Activated naive CD4-positive, alpha-beta T cell treated with anti-CD3 and anti-CD28 coated beads for 36 hours (primary cell): ENCODE measurements at regions not wholly inside any gene's neighbourhood (a gene's known extent, or its start where the extent isn't known, plus 50 kb on each side); places are given as distances from the start of the nearest gene placed in this dataset.
"Not testable (repeated sequence)": the region's sequence is repeated elsewhere in the genome, so short reads cannot be mapped to it uniquely, and the experiment has no call there.

ENCODE experiments used
- CTCF ChIA-PET: fragments of 350-600 bp; sonication (Branson Sonifier 250); formaldehyde crosslinking; loops from one replicate; lab custom pipeline; 2021; ENCODE audit warnings: antibody characterized with exemption; lab: Charles Lee
- DNase-seq: peaks from one replicate; pipeline ENCODE4 v3.0.0-alpha.2; 2020
- H3K27ac Mint-ChIP-seq: one replicate; pipeline ENCODE4 v1.8.0; 2021; ENCODE audit warnings: mild to moderate bottlenecking, mixed read lengths
- H3K27me3 Mint-ChIP-seq: one replicate; pipeline ENCODE4 v1.8.0; 2021; ENCODE audit warnings: low read depth, mixed read lengths
- H3K36me3 Mint-ChIP-seq: one replicate; pipeline ENCODE4 v1.8.0; 2021; ENCODE audit warnings: low read depth, mixed read lengths
- H3K4me1 Mint-ChIP-seq: one replicate; pipeline ENCODE4 v1.8.0; 2021; ENCODE audit warnings: low read depth, mixed read lengths
- H3K4me3 Mint-ChIP-seq: one replicate; pipeline ENCODE4 v1.8.0; 2021; ENCODE audit warnings: mild to moderate bottlenecking, moderate library complexity, mixed read lengths
- H3K9me3 Mint-ChIP-seq: one replicate; pipeline ENCODE4 v1.8.0; 2021; ENCODE audit warnings: mixed read lengths
- intact Hi-C: fragments of 100-400 bp; cut with micrococcal nuclease; formaldehyde crosslinking; loops from one replicate; pipeline ENCODE4 v1.15.1; 2023

DNA sequence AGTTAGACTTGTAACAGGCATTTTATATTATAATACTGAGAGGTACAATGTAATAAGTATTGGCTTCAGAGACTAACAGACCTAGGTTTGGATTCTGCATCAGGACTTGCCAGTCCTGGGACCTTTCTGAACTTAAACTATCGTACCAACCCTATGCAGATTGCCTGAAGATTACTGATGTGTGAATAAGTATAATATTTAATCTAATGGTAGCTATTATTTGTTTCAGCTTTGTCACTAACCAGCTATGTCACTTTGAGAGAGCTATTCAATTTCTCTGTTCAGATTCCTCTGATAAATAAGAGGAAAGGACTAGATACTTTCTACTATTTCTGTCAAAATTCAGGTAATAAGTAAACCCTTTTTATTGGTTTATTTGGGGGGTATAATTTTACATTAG lies 184.4 kb upstream of the NECTIN3 start:
- no peak for DNase-seq
- no peaks in the 10 kb centered on the region for H3K9me3 Mint-ChIP-seq
- peaks cover 2% of the 10 kb centered on the region for H3K27me3 Mint-ChIP-seq
- H3K4me1 Mint-ChIP-seq: no peaks in the 10 kb centered on the region
- intact Hi-C loops: no loop called here
- no peak overlapping the region for H3K4me3 Mint-ChIP-seq
- CTCF ChIA-PET: interaction anchor here (1.4 kb wide), 1 partner anchor 9 kb away, joined by 3 read pairs; no protein-coding TSS in a partner anchor
- no peaks in the 10 kb centered on the region for H3K36me3 Mint-ChIP-seq
- H3K27ac Mint-ChIP-seq: no peak overlapping the region

GRCh38 chr3:110888625-110889375 lies 182.8 kb upstream of the NECTIN3 start:
- H3K4me3 Mint-ChIP-seq, H3K27me3 Mint-ChIP-seq, CTCF ChIA-PET, H3K36me3 Mint-ChIP-seq, intact Hi-C loops, H3K9me3 Mint-ChIP-seq, H3K27ac Mint-ChIP-seq, H3K4me1 Mint-ChIP-seq, DNase-seq: not testable (repeated sequence)

GRCh38 chr3:110889376-110889699 lies 182.3 kb upstream of the NECTIN3 start:
- CTCF ChIA-PET, H3K4me3 Mint-ChIP-seq, H3K27ac Mint-ChIP-seq, H3K27me3 Mint-ChIP-seq, H3K4me1 Mint-ChIP-seq, H3K36me3 Mint-ChIP-seq, intact Hi-C loops, H3K9me3 Mint-ChIP-seq, DNase-seq: not testable (repeated sequence)

GRCh38 chr3:110894574-110894973 lies 177.0 kb upstream of the NECTIN3 start:
- no peaks in the 10 kb centered on the region for H3K4me1 Mint-ChIP-seq
- DNase-seq: no peak
- no peaks in the 10 kb centered on the region for H3K9me3 Mint-ChIP-seq
- H3K27ac Mint-ChIP-seq: no peak overlapping the region
- H3K36me3 Mint-ChIP-seq: no peaks in the 10 kb centered on the region
- intact Hi-C loops: no loop called here
- no peak overlapping the region for H3K4me3 Mint-ChIP-seq
- CTCF ChIA-PET: no interaction called here
- peaks cover 10% of the 10 kb centered on the region for H3K27me3 Mint-ChIP-seq

GRCh38 chr3:110895054-110895453 lies 176.6 kb upstream of the NECTIN3 start:
- no peak for DNase-seq
- Mint-ChIP-seq H3K9me3 (no peaks in the 10 kb centered on the region), H3K27ac (no peak overlapping the region), H3K36me3 (no peaks in the 10 kb centered on the region), H3K27me3 (peaks cover 10% of the 10 kb centered on the region), H3K4me1 (no peaks in the 10 kb centered on the region), H3K4me3 (no peak overlapping the region)
- CTCF ChIA-PET: no interaction called here
- intact Hi-C loops: no loop called here

GRCh38 chr3:110897046-110897445 lies 174.6 kb upstream of the NECTIN3 start:
- intact Hi-C loops: no loop called here
- no peaks in the 10 kb centered on the region for H3K36me3 Mint-ChIP-seq
- no peaks in the 10 kb centered on the region for H3K9me3 Mint-ChIP-seq
- CTCF ChIA-PET: no interaction called here
- no peaks in the 10 kb centered on the region for H3K4me1 Mint-ChIP-seq
- DNase-seq: no peak
- no peak overlapping the region for H3K27ac Mint-ChIP-seq
- H3K4me3 Mint-ChIP-seq: no peak overlapping the region
- H3K27me3 Mint-ChIP-seq: peaks cover 8% of the 10 kb centered on the region

DNA sequence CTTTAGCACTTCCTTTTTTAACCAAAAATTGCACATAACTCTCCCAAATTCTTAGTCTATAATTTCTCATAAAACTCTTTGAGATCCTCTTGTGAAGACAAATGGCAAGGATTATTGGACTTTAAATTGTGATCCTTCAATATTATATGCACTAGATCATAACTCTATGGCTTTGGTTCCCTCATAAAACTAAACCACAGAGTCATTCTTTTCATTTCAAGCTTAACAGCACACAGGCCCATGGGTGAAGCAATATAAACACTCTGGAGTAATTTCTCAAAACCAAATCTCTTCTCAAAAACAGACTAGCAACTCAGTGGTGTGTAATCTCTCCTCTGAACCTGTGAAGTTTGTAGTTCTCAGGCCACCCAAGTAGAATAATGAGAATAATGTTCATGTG lies 171.0 kb upstream of the NECTIN3 start:
- Mint-ChIP-seq H3K4me1 (no peaks in the 10 kb centered on the region), H3K4me3 (no peak overlapping the region), H3K27me3 (peaks cover 8% of the 10 kb centered on the region), H3K9me3 (no peaks in the 10 kb centered on the region), H3K27ac (no peak overlapping the region), H3K36me3 (no peaks in the 10 kb centered on the region)
- intact Hi-C loops: no loop called here
- DNase-seq: no peak
- CTCF ChIA-PET: no interaction called here

- peaks cover 6% of the 10 kb centered on the region for H3K27me3 Mint-ChIP-seq
- H3K4me3 Mint-ChIP-seq: no peak overlapping the region
- no peak for DNase-seq
- intact Hi-C loops: no loop called here
- H3K27ac Mint-ChIP-seq: no peak overlapping the region
- H3K9me3 Mint-ChIP-seq: no peaks in the 10 kb centered on the region
- no peaks in the 10 kb centered on the region for H3K4me1 Mint-ChIP-seq
- no peaks in the 10 kb centered on the region for H3K36me3 Mint-ChIP-seq
- CTCF ChIA-PET: no interaction called here
Measured at GRCh38 chr3:110901536-110901935, 170.1 kb upstream of the NECTIN3 start.

DNA sequence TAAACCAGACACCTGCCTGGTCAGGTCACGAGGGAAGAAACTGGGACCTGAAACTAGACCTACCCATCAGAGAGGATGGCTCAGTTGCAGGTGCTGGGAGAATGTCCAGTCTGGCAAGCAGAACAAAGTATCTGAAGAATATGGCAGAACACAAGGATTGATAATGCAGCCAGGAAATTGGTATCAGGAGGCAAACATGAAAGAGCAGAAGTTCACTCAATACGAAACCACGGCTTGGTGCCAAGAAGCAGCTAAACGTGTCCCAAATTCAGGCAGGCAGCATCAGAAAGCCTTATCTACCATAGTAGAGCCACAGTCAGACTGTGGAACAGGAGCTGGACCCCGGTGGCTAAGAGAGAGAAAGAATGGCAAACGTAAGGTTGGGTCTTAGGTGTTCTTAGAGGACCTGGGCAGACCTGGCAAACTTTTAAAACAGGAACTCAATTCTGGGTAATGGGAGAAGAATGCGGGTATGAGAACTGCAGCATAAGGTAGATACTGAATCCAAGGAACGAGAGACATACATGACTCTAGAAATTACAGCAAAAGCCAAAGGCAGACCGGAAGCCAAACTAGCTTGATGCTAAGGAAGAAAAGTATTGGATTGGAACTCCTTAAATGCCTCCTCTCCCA lies 169.0 kb upstream of the NECTIN3 start:
- Mint-ChIP-seq H3K4me3 (no peak overlapping the region), H3K27ac (no peak overlapping the region), H3K4me1 (no peaks in the 10 kb centered on the region), H3K9me3 (no peaks in the 10 kb centered on the region), H3K36me3 (no peaks in the 10 kb centered on the region), H3K27me3 (peaks cover 4% of the 10 kb centered on the region)
- DNase-seq: no peak
- intact Hi-C loops: no loop called here
- CTCF ChIA-PET: no interaction called here

GRCh38 chr3:110903771-110904519 lies 167.7 kb upstream of the NECTIN3 start:
- no peaks in the 10 kb centered on the region for H3K9me3 Mint-ChIP-seq

GRCh38 chr3:110904520-110904890 lies 167.1 kb upstream of the NECTIN3 start:
- Mint-ChIP-seq H3K9me3 (no peaks in the 10 kb centered on the region), H3K4me3 (no peak overlapping the region), H3K4me1 (no peaks in the 10 kb centered on the region), H3K27me3 (no peaks in the 10 kb centered on the region), H3K36me3 (no peaks in the 10 kb centered on the region), H3K27ac (no peak overlapping the region)
- intact Hi-C loops: no loop called here
- CTCF ChIA-PET: no interaction called here
- DNase-seq: no peak

More at GRCh38 chr3:110903771-110904519, 167.7 kb upstream of the NECTIN3 start:
- CTCF ChIA-PET: no interaction called here
- Mint-ChIP-seq H3K36me3 (no peaks in the 10 kb centered on the region), H3K4me3 (no peak overlapping the region), H3K27me3 (peaks cover under 1% of the 10 kb centered on the region), H3K4me1 (no peaks in the 10 kb centered on the region), H3K27ac (no peak overlapping the region)
- no peak for DNase-seq
- intact Hi-C loops: no loop called here

DNA sequence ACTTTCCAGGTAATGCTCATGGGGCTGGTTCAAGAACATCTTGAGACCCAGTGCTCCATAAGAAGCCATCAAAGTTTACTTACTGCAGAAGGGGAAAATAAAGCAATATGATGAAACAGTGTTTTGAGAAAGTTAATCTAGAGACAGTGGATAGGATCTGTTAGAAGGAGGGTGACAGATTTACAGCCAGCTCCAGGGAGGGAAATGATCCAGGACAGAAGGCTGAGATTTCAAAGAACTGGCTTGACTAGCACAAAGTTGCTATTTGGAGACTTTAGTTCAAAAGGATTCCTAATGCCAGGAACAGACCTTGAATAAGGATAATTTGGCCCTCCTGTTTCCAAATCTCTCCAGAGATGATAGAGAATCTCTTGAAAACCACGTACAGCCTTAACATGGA lies 166.5 kb upstream of the NECTIN3 start:
- H3K27ac Mint-ChIP-seq: no peak overlapping the region
- no peaks in the 10 kb centered on the region for H3K36me3 Mint-ChIP-seq
- CTCF ChIA-PET: no interaction called here
- intact Hi-C loops: no loop called here
- no peak for DNase-seq
- H3K27me3 Mint-ChIP-seq: no peaks in the 10 kb centered on the region
- no peak overlapping the region for H3K4me3 Mint-ChIP-seq
- H3K4me1 Mint-ChIP-seq: no peaks in the 10 kb centered on the region
- H3K9me3 Mint-ChIP-seq: no peaks in the 10 kb centered on the region

DNA sequence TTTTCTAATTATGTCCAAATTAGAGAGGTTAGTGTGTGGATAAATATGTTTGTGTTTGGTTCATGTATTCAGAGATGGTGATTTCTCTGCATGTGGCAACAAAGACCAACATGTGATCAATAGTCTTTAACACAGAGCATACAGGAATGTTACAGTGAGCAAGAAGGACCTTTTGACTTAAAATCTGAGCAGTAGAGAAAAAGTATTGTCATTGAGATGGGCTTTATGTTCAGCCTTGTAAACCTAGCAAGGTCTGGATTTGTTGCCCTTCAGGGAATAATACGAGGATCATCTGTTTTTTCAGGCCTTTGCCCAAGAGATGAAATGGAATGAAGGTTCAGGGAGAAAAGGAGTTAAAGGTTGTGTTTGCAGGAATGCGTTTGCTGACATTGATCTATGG lies 161.8 kb upstream of the NECTIN3 start:
- Mint-ChIP-seq H3K4me3 (no peak overlapping the region), H3K27ac (no peak overlapping the region), H3K36me3 (no peaks in the 10 kb centered on the region), H3K9me3 (no peaks in the 10 kb centered on the region), H3K4me1 (no peaks in the 10 kb centered on the region), H3K27me3 (no peaks in the 10 kb centered on the region)
- CTCF ChIA-PET: no interaction called here
- intact Hi-C loops: no loop called here
- DNase-seq: no peak
